CD14-positive monocyte (primary cell): ENCODE measurements at regions not wholly inside any gene's neighbourhood (a gene's known extent, or its start where the extent isn't known, plus 50 kb on each side); places are given as distances from the start of the nearest gene placed in this dataset.

ENCODE experiments used
- DNase-seq, 3 donors: peaks; one replicate each; pipeline ENCODE4 v3.0.0-alpha.2; 2011 to 2022
- H2AFZ ChIP-seq: 2 replicates; pipeline ENCODE4 v1.6.0; 2012; ENCODE audit warnings: mild to moderate bottlenecking, low read depth, low read length, inconsistent platforms; ENCODE audit not compliant: insufficient read depth, poor library complexity, severe bottlenecking
- H3K27ac ChIP-seq, 2 donors: 1 replicate in 1 of 2; 2 replicates in 1 of 2; pipeline ENCODE4 v1.5.1; 2012 to 2013; ENCODE audit warnings: low read length in 2 of 2, control low read depth in 1 of 2, inconsistent platforms in 1 of 2, low read depth in 1 of 2, mild to moderate bottlenecking in 1 of 2
- H3K27me3 ChIP-seq, 2 donors: one replicate each; pipeline versions ENCODE4 v1.6.0 to v1.6.1; 2011 to 2013; ENCODE audit warnings: low read length in 2 of 2; ENCODE audit not compliant: control insufficient read depth in 2 of 2, insufficient read depth in 2 of 2
- H3K36me3 ChIP-seq, 2 donors: replicated peaks in 1 of 2; 1 replicate in 1 of 2; 2 replicates in 1 of 2; pipeline versions ENCODE4 v1.5.1 to v1.6.1; 2012 to 2013; ENCODE audit warnings: low read length in 2 of 2, control low read depth in 1 of 2, inconsistent platforms in 1 of 2, mild to moderate bottlenecking in 1 of 2; ENCODE audit not compliant: insufficient read depth in 2 of 2, control insufficient read depth in 1 of 2
- H3K4me1 ChIP-seq, 2 donors: 1 replicate in 1 of 2; 2 replicates in 1 of 2; pipeline versions ENCODE4 v1.5.1 to v1.6.1; 2012 to 2013; ENCODE audit warnings: low read length in 2 of 2, control low read depth in 1 of 2, inconsistent platforms in 1 of 2, mild to moderate bottlenecking in 1 of 2, moderate library complexity in 1 of 2; ENCODE audit not compliant: insufficient read depth in 2 of 2, control insufficient read depth in 1 of 2
- H3K4me2 ChIP-seq: replicated peaks from 2 replicates; pipeline ENCODE3; 2012; ENCODE audit warnings: low read length, moderate library complexity, mild to moderate bottlenecking; ENCODE audit not compliant: poor library complexity, severe bottlenecking; ENCODE audit errors: extremely low read depth
- H3K4me3 ChIP-seq, 3 experiments: fragments of 200-600 bp in 1 of 3; sonication (generic) in 1 of 3; replicated peaks in 1 of 3; 1 replicate in 2 of 3; 2 replicates in 1 of 3; pipeline ENCODE4 v1.5.1; 2011 to 2013; ENCODE audit warnings: low read length in 3 of 3, mild to moderate bottlenecking in 3 of 3, control low read depth in 2 of 3, low read depth in 2 of 3, inconsistent platforms in 1 of 3, moderate library complexity in 1 of 3
- H3K79me2 ChIP-seq: 2 replicates; pipeline ENCODE4 v1.6.0; 2012; ENCODE audit warnings: mild to moderate bottlenecking, control low read depth, inconsistent platforms, low read length, moderate library complexity; ENCODE audit not compliant: insufficient read depth
- H3K9ac ChIP-seq: 2 replicates; pipeline ENCODE4 v1.6.0; 2017; ENCODE audit warnings: low read length, mild to moderate bottlenecking; ENCODE audit not compliant: insufficient read depth, poor library complexity, severe bottlenecking
- H3K9me3 ChIP-seq, 2 donors: replicated peaks in 1 of 2; 1 replicate in 1 of 2; 2 replicates in 1 of 2; pipeline versions ENCODE4 v1.5.1 to v1.6.1; 2012 to 2013; ENCODE audit warnings: low read length in 2 of 2, control low read depth in 1 of 2; ENCODE audit not compliant: control insufficient read depth in 1 of 2, insufficient read depth in 1 of 2
- H4K20me1 ChIP-seq: 2 replicates; pipeline ENCODE4 v1.6.0; 2012; ENCODE audit warnings: mild to moderate bottlenecking, low read length, control low read depth, moderate library complexity; ENCODE audit not compliant: insufficient read depth
- H3K27ac Mint-ChIP-seq, 7 donors: one replicate each; pipeline ENCODE4 v1.8.0; 2020; ENCODE audit warnings: mild to moderate bottlenecking in 7 of 7, mixed read lengths in 7 of 7, moderate library complexity in 6 of 7, inconsistent platforms in 2 of 7
- H3K27me3 Mint-ChIP-seq, 3 donors: one replicate each; pipeline ENCODE4 v1.8.0; 2021 to 2022; ENCODE audit warnings: low read depth in 3 of 3, mild to moderate bottlenecking in 3 of 3, mixed read lengths in 3 of 3, moderate library complexity in 3 of 3, inconsistent platforms in 1 of 3
- H3K36me3 Mint-ChIP-seq, 2 donors: one replicate each; pipeline ENCODE4 v1.8.0; 2020; ENCODE audit warnings: mixed read lengths in 2 of 2, inconsistent platforms in 1 of 2, mild to moderate bottlenecking in 1 of 2
- H3K4me1 Mint-ChIP-seq: one replicate; pipeline ENCODE4 v1.8.0; 2020; ENCODE audit warnings: mild to moderate bottlenecking, mixed read lengths
- H3K4me3 Mint-ChIP-seq, 2 donors: one replicate each; pipeline ENCODE4 v1.8.0; 2020; ENCODE audit warnings: mild to moderate bottlenecking in 2 of 2, mixed read lengths in 2 of 2, moderate library complexity in 1 of 2
- H3K9me3 Mint-ChIP-seq, 7 donors: one replicate each; pipeline ENCODE4 v1.8.0; 2020 to 2022; ENCODE audit warnings: mixed read lengths in 7 of 7, mild to moderate bottlenecking in 6 of 7, moderate library complexity in 6 of 7, inconsistent platforms in 2 of 7
- WGBS: methylation state at CpG from one replicate; pipeline ENCODE4 v1.1.5; 2013; ENCODE audit warnings: missing lambda C conversion rate; ENCODE audit not compliant: insufficient coverage; 5-methylcytosine and 5-hydroxymethylcytosine counted together
- intact Hi-C, 2 donors: fragments of 100-400 bp; cut with micrococcal nuclease; formaldehyde crosslinking; loops; one replicate each; pipeline versions ENCODE4 v1.15.0 to v1.15.1; 2023
- TF ChIP-seq, protein P1 (sequence below): fragments of 200-600 bp; IDR thresholded peaks from one replicate; pipeline ENCODE4 v1.8.0; 2022; ENCODE audit warnings: antibody characterized with exemption, mild to moderate bottlenecking

DNA sequence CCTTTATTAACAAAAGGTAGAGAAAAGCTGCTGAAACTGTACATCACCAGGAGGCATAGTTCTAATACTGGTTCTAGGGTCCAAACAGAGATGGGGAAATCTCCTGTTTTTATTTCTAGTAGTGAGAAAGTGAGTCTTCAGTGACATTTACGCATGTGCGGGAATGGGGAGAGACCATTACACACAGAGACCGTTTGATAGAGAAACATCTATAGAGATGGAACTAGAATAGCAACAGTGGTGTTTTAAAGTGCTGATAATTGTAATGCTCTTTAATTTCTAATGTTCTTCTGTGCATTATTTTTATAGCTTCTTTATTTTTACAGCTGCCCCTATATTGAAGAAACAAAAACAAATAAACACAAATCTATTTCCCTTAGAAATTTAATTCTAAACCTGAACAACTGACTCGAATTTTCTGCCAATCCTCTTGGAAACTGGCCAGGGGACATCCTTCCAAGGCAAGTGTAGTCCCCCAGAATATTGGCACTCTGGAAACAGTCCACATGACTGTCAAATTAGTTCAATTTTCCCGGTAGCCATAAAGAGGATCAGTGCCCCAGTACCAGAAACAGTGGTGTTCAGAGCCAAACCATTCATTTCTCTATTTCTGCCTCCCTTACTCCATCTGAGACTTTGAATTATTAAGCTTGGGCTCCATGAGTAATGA is 260.9 kb downstream of the ICOS start:
- Histone ChIP-seq H3K27ac (no peak overlapping the region), H3K79me2 (no peaks in the 10 kb centered on the region), H3K4me3 (no peak overlapping the region), H3K36me3 (no peaks in the 10 kb centered on the region), H3K4me1 (no peaks in the 10 kb centered on the region), H2AFZ (no peak overlapping the region), H3K27me3 (no peaks in the 10 kb centered on the region), H4K20me1 (no peaks in the 10 kb centered on the region), H3K9ac (no peak overlapping the region), H3K9me3 (no peaks in the 10 kb centered on the region), H3K4me2 (no peak overlapping the region)
- Mint-ChIP-seq H3K27ac (no peak overlapping the region), H3K4me3 (no peak overlapping the region), H3K27me3 (peaks cover 0 to 2% (median 2%) of the 10 kb centered on the region in 3 donors), H3K4me1 (no peaks in the 10 kb centered on the region), H3K36me3 (no peaks in the 10 kb centered on the region), H3K9me3 (peaks cover 0 to 2% (median 0%) of the 10 kb centered on the region in 7 donors)
- WGBS: 88% methylated on average over 5 of the region's 5 CpGs
- TF ChIP-seq, protein P1, sequence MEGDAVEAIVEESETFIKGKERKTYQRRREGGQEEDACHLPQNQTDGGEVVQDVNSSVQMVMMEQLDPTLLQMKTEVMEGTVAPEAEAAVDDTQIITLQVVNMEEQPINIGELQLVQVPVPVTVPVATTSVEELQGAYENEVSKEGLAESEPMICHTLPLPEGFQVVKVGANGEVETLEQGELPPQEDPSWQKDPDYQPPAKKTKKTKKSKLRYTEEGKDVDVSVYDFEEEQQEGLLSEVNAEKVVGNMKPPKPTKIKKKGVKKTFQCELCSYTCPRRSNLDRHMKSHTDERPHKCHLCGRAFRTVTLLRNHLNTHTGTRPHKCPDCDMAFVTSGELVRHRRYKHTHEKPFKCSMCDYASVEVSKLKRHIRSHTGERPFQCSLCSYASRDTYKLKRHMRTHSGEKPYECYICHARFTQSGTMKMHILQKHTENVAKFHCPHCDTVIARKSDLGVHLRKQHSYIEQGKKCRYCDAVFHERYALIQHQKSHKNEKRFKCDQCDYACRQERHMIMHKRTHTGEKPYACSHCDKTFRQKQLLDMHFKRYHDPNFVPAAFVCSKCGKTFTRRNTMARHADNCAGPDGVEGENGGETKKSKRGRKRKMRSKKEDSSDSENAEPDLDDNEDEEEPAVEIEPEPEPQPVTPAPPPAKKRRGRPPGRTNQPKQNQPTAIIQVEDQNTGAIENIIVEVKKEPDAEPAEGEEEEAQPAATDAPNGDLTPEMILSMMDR: no peak
- DNase-seq: no peak
- intact Hi-C loops: no loop called here

DNA sequence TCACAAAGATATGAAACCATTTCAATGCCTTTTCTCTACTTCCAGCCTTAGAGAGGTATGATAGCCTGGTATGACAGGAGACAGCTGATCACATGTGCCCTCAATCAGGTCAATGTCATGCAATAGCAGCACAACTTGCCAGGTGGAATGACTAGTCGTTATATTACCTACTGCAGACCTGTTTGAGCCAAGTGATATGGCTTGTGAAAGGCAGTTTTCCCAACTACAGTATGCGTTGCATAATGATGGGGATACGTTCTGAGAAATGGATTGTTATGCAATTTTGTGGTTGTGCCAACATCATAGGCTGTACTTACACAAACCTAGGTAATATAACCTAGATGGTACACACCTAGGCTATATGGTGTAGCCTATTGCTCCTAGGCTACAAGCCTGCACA is 262.8 kb downstream of the ICOS start:
- no peaks in the 10 kb centered on the region for H4K20me1 ChIP-seq

More for the DNA sequence above, 262.8 kb downstream of the ICOS start:
- no peak overlapping the region for H3K4me3 ChIP-seq
- H3K36me3 ChIP-seq: no peaks in the 10 kb centered on the region
- Mint-ChIP-seq H3K27ac (no peak overlapping the region), H3K4me1 (no peaks in the 10 kb centered on the region), H3K9me3 (peaks cover 0 to 2% (median 0%) of the 10 kb centered on the region in 7 donors), H3K36me3 (no peaks in the 10 kb centered on the region), H3K27me3 (peaks cover 0 to 2% (median 0%) of the 10 kb centered on the region in 3 donors), H3K4me3 (no peak overlapping the region)
- no peaks in the 10 kb centered on the region for H3K27me3 ChIP-seq
- TF ChIP-seq, protein P1: no peak
- H3K9ac ChIP-seq: no peak overlapping the region
- no peak overlapping the region for H3K27ac ChIP-seq
- no peak overlapping the region for H3K4me2 ChIP-seq
- no peak for DNase-seq
- WGBS: no CpG with 5 or more reads among the region's 3 CpGs
- H3K79me2 ChIP-seq: no peaks in the 10 kb centered on the region
- intact Hi-C loops: no loop called here
- H3K4me1 ChIP-seq: no peaks in the 10 kb centered on the region
- H2AFZ ChIP-seq: no peak overlapping the region
- H3K9me3 ChIP-seq: no peaks in the 10 kb centered on the region
